DOHH2 (cell line): ENCODE measurements at regions not wholly inside any gene's neighbourhood (a gene's known extent, or its start where the extent isn't known, plus 50 kb on each side); places are given as distances from the start of the nearest gene placed in this dataset.

Experiments
- H3F3A ChIP-seq: fragments of 200-600 bp; sonication (generic), shearing (Covaris generic); 2 replicates; pipeline ENCODE4 v1.6.0; 2016; ENCODE audit warnings: antibody characterized with exemption, mild to moderate bottlenecking; ENCODE audit not compliant: control insufficient read depth, insufficient read depth
- H3K27ac ChIP-seq: fragments of 200-600 bp; sonication (generic); 2 replicates; pipeline ENCODE4 v1.5.1; 2014; ENCODE audit warnings: low read depth, mild to moderate bottlenecking, low read length, moderate library complexity
- H3K27me3 ChIP-seq: fragments of 200-600 bp; sonication (generic); 2 replicates; pipeline ENCODE4 v1.6.1; 2014; ENCODE audit warnings: mild to moderate bottlenecking, low read length, mixed read lengths; ENCODE audit not compliant: control insufficient read depth
- H3K36me3 ChIP-seq: fragments of 200-600 bp; sonication (generic); 2 replicates; pipeline ENCODE4 v1.6.1; 2014; ENCODE audit warnings: mild to moderate bottlenecking, low read length, moderate library complexity, mixed read lengths; ENCODE audit not compliant: control insufficient read depth
- H3K4me1 ChIP-seq: fragments of 200-600 bp; sonication (generic); 2 replicates; pipeline ENCODE4 v1.6.1; 2014; ENCODE audit warnings: mild to moderate bottlenecking, low read length, mixed read lengths; ENCODE audit not compliant: control insufficient read depth
- H3K4me2 ChIP-seq: fragments of 200-600 bp; sonication (generic); 2 replicates; pipeline ENCODE4 v1.6.0; 2014; ENCODE audit warnings: mild to moderate bottlenecking, low read length, moderate library complexity
- H3K4me3 ChIP-seq: fragments of 200-600 bp; sonication (generic); 2 replicates; pipeline ENCODE4 v1.5.1; 2014; ENCODE audit warnings: mild to moderate bottlenecking, low read length, mixed read lengths
- H3K79me2 ChIP-seq: fragments of 200-600 bp; sonication (generic); 2 replicates; pipeline ENCODE4 v1.6.1; 2014; ENCODE audit warnings: mild to moderate bottlenecking, low read length, mixed read lengths; ENCODE audit not compliant: control insufficient read depth
- H3K9me2 ChIP-seq: fragments of 200-600 bp; sonication (generic); replicated peaks from 2 replicates; pipeline ENCODE4 v1.6.1; 2014; ENCODE audit warnings: mild to moderate bottlenecking, low read length, mixed read lengths; ENCODE audit not compliant: control insufficient read depth
- H3K9me3 ChIP-seq: fragments of 200-600 bp; sonication (generic); 2 replicates; pipeline ENCODE4 v1.6.1; 2014; ENCODE audit warnings: antibody characterized with exemption, low read length, mixed read lengths; ENCODE audit not compliant: control insufficient read depth, insufficient read depth
- H4K20me1 ChIP-seq: fragments of 200-600 bp; sonication (generic); 2 replicates; pipeline ENCODE4 v1.6.0; 2014; ENCODE audit warnings: low read depth, mild to moderate bottlenecking, antibody characterized with exemption, low read length, moderate library complexity; ENCODE audit not compliant: control insufficient read depth, insufficient read depth
- EZH2phosphoT487 ChIP-seq: fragments of 200-600 bp; sonication (generic); IDR thresholded peaks from 2 replicates; pipeline ENCODE4 v1.6.1; 2017; ENCODE audit warnings: borderline replicate concordance, mild to moderate bottlenecking, antibody characterized with exemption, low read length, moderate library complexity, mixed read lengths
- TF ChIP-seq, protein P1 (sequence below): fragments of 200-600 bp; sonication (generic); IDR thresholded peaks from one replicate; pipeline ENCODE4 v1.5.1; 2014; ENCODE audit warnings: antibody characterized with exemption, mild to moderate bottlenecking, low read depth, low read length; ENCODE audit not compliant: poor library complexity, severe bottlenecking

DNA sequence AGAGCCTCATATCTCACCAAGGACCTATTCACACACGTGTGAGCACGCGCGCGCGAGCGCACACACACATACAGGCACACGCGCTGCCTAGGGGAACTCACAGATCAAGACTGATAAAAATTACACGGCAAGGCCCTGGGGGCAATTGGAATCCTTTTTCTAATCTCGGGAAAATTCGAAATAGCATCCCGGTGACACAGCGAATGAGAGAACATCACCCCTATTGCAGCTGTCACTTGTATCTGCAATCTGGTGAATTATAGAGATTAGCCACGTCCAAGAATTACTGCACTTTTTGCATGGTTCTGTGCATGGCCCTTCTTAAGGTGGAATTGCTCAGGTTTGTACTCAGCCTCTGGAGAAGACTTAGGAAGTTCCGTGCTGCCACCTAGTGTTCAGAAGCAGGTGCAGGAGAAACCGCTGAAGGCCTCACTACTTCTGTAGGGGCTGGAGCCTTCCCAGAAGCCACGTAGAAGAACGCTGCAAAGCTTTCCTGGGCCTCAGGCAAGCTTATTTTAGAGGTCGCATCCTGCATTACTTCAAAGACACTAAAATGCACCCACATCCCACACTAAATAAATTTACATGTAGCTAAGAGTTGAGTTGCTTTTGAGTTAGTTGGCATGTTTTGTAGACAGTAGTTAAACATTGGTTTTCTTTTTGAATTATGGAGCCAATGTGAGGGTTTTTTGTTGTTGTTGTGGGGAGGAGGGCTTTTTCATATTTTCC is 229.2 kb upstream of the CAMK1G start:
- H3K79me2 ChIP-seq: no peaks in the 10 kb centered on the region
- H3K36me3 ChIP-seq: no peaks in the 10 kb centered on the region
- no peaks in the 10 kb centered on the region for H3K27me3 ChIP-seq
- no peaks in the 10 kb centered on the region for H4K20me1 ChIP-seq
- no peak overlapping the region for H3K27ac ChIP-seq
- no peak for TF ChIP-seq EZH2phosphoT487
- TF ChIP-seq, protein P1, sequence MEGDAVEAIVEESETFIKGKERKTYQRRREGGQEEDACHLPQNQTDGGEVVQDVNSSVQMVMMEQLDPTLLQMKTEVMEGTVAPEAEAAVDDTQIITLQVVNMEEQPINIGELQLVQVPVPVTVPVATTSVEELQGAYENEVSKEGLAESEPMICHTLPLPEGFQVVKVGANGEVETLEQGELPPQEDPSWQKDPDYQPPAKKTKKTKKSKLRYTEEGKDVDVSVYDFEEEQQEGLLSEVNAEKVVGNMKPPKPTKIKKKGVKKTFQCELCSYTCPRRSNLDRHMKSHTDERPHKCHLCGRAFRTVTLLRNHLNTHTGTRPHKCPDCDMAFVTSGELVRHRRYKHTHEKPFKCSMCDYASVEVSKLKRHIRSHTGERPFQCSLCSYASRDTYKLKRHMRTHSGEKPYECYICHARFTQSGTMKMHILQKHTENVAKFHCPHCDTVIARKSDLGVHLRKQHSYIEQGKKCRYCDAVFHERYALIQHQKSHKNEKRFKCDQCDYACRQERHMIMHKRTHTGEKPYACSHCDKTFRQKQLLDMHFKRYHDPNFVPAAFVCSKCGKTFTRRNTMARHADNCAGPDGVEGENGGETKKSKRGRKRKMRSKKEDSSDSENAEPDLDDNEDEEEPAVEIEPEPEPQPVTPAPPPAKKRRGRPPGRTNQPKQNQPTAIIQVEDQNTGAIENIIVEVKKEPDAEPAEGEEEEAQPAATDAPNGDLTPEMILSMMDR: peak; percentile 85
- H3K4me1 ChIP-seq: no peaks in the 10 kb centered on the region
- no peak overlapping the region for H3K4me3 ChIP-seq
- H3K9me3 ChIP-seq: no peaks in the 10 kb centered on the region
- no peaks in the 10 kb centered on the region for H3F3A ChIP-seq
- H3K4me2 ChIP-seq: no peak overlapping the region
- no peaks in the 10 kb centered on the region for H3K9me2 ChIP-seq

DNA sequence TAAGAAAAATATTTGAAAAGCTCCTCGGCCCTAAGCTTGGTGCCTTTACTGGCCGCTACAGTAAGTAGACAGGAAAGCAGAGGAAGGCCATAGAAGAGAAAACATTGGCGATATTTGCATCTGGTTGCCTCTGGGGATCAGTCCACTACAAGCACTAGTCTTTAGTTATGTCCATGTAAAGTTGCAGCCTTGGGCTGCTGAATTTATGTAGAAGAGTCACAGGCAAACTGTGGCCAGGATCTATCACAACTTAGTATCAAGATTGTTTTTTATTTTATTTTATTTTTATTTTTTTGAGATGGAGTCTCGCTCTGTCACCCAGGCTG is 228.7 kb upstream of the CAMK1G start:
- no peaks in the 10 kb centered on the region for H3K79me2 ChIP-seq
- H3K4me1 ChIP-seq: no peaks in the 10 kb centered on the region
- H3K9me2 ChIP-seq: no peaks in the 10 kb centered on the region
- no peaks in the 10 kb centered on the region for H3K27me3 ChIP-seq
- H3K36me3 ChIP-seq: no peaks in the 10 kb centered on the region
- no peak overlapping the region for H3K27ac ChIP-seq
- H3K4me2 ChIP-seq: no peak overlapping the region
- no peak overlapping the region for H3K4me3 ChIP-seq
- TF ChIP-seq, protein P1: no peak
- TF ChIP-seq EZH2phosphoT487: no peak
- H3K9me3 ChIP-seq: no peaks in the 10 kb centered on the region
- no peaks in the 10 kb centered on the region for H4K20me1 ChIP-seq
- no peaks in the 10 kb centered on the region for H3F3A ChIP-seq

DNA sequence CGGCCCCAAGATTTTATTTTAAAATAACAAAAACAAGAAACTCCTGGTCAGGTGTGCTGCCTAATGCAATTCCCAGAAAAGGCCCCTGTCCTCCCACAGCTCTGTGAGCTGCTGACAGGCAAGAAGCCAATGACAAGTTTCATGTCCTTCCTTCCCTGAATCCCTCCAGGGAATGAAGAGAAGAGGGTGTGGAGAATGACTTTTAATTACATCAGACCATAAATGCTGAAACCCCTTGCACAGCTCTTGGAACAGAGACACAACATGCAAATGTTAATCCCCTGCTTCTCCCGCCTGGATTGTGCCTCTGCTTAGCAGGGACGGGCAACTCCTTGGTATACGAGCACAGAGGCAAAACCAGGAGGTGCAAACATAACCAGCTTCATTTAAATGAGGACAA is 228.1 kb upstream of the CAMK1G start:
- no peak overlapping the region for H3K27ac ChIP-seq

More for the DNA sequence above, 228.1 kb upstream of the CAMK1G start:
- no peak overlapping the region for H3K4me2 ChIP-seq
- no peaks in the 10 kb centered on the region for H3F3A ChIP-seq
- no peak for TF ChIP-seq EZH2phosphoT487
- TF ChIP-seq, protein P1: no peak
- H3K9me3 ChIP-seq: no peaks in the 10 kb centered on the region
- no peaks in the 10 kb centered on the region for H4K20me1 ChIP-seq
- H3K79me2 ChIP-seq: no peaks in the 10 kb centered on the region
- no peaks in the 10 kb centered on the region for H3K4me1 ChIP-seq
- H3K36me3 ChIP-seq: no peaks in the 10 kb centered on the region
- H3K4me3 ChIP-seq: no peak overlapping the region
- H3K9me2 ChIP-seq: no peaks in the 10 kb centered on the region
- no peaks in the 10 kb centered on the region for H3K27me3 ChIP-seq
